DMS53 treated with DMSO at 0.1 percent for 48 hours (cell line): ENCODE measurements at regions not wholly inside any gene's neighbourhood (a gene's known extent, or its start where the extent isn't known, plus 50 kb on each side); places are given as distances from the start of the nearest gene placed in this dataset.

Experiments
- DNase-seq: peaks from one replicate; lab custom pipeline; 2025; ENCODE audit not compliant: unreplicated experiment; lab: John Stamatoyannopoulos, UW

- DNase-seq = no peak
These were observed 361.9 kb downstream of the CYRIA start for GRCh38 chr2:16303761-16304160.

DNA sequence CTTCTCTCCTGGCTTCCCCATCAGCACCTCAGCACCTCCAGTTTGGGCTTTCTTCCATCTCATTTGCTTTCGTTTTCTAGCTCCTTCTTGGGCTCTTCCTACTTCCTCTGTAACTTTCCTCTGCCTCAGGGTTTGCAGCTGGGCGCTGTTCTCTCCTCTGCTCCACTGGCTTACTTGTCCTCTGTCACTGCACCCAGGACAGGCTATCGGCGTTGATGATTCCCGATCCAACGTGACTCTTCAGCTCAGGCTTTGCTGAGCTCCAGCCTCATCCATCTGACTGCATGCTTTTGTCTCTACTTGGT, 362.4 kb downstream of the CYRIA start:
- no peak for DNase-seq

GRCh38 chr2:16302431-16303272, 362.3 kb downstream of the MYCN start:
- DNase-seq = no peak

DNA sequence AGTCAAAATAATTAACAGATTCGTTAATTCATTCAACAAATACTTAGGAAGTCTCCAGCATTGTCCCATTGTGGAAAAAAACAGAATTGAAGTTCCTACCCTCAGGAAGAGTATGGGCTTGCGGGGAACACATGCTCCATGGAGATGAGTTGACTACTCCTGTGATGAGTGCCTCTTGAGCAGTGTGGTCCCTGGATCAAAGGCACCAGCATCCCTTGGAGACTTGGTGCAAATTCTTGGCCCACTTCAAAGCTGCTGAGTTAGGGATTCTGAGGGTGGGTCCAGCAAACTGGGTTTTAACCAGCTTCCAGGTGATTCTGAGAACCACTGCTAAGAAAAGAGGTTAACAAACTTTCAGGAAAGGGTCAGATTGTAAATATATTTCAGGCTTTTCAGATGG, 361.6 kb downstream of the MYCN start:
- DNase-seq = no peak

DNA sequence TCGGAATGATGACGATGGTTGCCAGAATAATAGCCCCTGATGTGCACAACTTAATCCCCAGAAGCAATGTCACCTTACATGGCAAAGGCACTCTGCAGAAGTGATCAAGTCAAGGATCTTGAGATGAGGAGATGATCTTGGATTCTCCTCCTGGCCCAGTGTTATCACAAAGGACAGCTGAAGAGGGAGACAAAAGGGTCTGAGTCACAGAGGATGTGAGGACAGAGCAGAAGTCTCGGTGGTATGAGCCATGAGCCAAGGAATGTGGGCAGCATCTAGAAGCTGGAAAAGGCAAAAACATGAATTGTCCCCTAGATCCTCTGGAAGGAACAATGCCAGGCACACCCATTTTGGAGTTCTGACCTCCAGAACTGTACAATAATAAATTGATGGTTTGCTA, 358.5 kb downstream of the MYCN start:
- DNase-seq = no peak

GRCh38 chr2:16296331-16297250, 356.2 kb downstream of the MYCN start:
- no peak for DNase-seq

- DNase-seq = no peak
These were observed 355.6 kb downstream of the MYCN start for GRCh38 chr2:16296038-16296290.

- no peak for DNase-seq
These were observed 354.4 kb downstream of the MYCN start for GRCh38 chr2:16294791-16295190.

GRCh38 chr2:16293871-16294270, 353.5 kb downstream of the MYCN start:
- no peak for DNase-seq

DNA sequence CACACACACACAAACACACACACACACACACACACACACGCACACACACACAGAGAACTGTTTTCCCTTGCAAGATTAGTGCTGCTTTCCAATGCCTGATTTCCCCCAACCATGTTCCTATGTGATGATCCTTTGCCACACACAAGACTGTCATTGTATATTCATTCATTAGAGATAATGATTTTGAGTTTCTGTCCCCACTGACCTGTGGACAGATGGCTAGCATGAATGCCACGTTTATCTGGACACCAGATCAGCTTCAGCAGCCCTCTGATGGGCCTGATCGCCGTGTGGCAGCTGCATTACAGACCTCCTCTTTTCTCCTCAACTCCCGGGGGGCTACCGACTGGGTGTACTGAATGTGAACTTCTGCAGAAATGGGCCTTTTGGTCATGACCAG, 353.0 kb downstream of the MYCN start:
- DNase-seq = no peak

DNA sequence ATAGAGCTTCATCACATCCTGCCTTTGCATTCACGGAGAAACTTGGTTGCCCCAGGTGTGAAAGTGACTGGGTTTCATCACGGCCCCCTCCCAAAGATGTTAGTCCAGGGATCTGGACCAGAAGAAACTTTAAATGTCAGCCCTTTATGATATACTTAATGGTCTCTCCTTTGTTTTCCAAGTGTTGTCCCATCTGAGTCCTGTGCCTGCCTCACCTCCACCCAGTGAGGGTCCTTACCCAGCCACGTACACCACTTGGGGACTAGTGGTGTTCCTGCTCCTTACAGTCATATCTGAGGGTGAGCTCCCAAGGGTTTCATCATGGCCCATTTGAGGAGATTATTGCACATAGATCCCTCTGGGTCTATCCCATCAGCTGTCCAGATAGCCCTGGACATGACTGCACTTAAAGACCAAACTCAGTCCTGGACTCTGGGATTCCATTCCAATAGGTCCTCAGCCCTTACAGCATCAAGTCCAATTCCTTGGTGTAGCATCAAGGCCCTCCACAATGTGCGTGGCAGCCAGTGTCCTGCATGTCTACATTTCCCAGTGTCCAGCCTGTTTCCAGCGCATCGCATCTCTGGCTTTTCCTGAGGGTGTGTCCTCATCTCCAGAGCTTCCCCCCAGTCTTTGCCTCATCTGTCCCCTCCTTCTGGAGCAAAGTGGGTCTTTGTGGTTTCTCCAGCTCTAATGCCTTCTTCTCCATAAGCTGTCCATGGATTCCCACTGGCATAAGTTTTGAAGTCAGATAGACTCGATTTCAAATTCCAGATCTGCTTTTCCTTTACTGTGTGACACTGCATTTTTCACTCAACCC, 351.6 kb downstream of the MYCN start:
- DNase-seq = no peak

- DNase-seq = no peak
These were observed 350.9 kb downstream of the MYCN start for GRCh38 chr2:16291226-16291625.

GRCh38 chr2:16290311-16291020, 350.1 kb downstream of the MYCN start:
- DNase-seq = no peak

DNA sequence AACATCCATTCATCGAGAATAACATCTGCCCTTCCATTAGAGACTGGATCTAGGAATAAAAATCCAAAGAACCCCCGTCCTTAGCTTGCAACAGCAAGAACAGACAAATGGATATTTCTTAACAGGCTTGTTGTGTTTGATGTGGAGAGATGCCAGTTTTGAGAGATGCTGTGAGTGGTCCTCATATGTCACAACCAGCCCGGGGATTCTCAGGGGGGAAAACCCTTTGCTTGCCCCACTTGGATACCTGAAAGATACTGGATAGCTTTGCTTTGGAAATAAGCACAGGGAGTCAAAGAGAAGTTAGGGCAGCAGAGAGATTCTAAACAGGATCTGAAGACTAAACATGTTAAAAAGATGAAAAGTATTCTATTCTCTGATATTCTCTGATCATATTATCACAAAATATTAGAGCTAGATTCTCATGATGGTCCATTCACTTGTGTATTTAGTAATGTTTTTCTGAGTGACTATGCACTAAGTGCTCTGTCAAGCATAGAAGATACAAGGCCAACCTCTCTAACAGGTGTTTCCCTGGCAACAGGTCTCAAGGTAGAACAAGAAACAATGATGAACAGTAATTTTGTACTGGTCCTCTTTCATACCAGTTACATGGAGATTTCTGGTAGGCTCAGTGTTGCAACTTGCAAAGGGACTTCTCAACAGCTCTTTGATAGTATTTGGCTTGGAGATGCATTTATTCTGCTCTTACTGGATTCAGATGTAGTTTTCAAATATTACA, 348.2 kb downstream of the MYCN start:
- no peak for DNase-seq

DNA sequence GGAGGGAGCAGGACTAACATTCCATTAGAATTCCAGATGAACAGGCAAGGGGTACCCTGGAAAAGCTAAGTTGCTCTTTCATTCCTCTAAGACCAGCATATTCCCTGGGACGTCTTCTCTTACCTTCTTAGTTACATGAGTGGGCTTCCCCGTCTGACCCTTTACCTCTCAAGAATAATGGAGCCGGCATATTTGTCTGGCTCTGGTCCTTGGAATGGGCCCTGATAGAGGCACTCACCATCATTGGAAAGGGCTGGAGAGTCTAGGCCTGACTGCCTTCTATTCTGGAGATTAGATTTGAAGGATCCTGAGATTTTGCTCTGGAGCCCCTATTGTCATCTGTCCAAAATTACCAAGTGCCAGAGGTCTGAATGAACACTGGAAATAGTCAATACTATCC, 347.5 kb downstream of the MYCN start:
- no peak for DNase-seq

GRCh38 chr2:16287281-16287680, 346.9 kb downstream of the MYCN start:
- DNase-seq = no peak

GRCh38 chr2:16285813-16286510, 345.6 kb downstream of the MYCN start:
- no peak for DNase-seq

DNA sequence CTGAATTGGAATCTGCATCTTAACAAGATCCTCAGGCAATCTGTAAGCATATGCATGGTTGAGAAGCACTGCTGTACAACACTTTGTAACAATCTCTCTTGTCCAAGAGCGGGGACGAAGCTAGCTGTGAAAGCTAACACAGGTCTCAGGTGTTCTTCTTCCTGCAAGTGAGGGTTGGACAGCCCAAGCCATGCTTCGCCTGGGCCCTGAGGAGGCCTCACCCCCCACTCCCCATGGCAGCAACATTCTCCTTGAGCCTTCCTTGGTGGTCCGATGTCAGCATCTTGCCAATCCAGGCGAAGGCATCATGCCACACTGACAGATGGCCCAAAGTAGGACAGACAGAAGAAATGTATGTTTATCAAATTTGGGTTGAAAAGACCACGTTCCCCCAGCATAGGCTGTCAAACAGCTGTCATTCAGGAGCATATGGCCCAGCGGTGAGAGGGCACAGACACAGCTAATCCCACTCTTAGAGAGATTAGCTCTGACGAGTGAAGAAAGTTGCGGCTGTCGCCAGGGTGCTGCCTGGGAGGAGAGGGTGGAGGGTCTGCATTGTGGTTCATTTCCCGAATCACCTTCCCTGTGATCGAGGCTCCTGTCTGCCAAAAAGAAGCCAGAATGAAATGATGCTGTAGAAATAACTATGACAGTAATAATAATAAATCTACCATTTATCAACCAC, 344.7 kb downstream of the MYCN start:
- DNase-seq = no peak
